ENCODE measurements at regions not wholly inside any gene's neighbourhood (a gene's known extent, or its start where the extent isn't known, plus 50 kb on each side); places are given as distances from the start of the nearest gene placed in this dataset.
A peak's percentile ranks its signal among the peaks of the same experiment; 100 is the strongest.

- no peak for DNase-seq
Measured at GRCh38 chr21:43364261-43364510, 62.7 kb downstream of the SIK1 start.

- no peak for DNase-seq
Measured at GRCh38 chr21:43363506-43364260, 63.2 kb downstream of the SIK1 start.

GRCh38 chr21:43362915-43363314 lies 64.0 kb downstream of the SIK1 start:
- peak; percentile 9 for DNase-seq

- DNase-seq: peak; percentile 85
Measured at GRCh38 chr21:43362321-43362791, 64.6 kb downstream of the SIK1 start.

- peak; percentile 56 for DNase-seq
Measured at GRCh38 chr21:43361493-43362296, 65.2 kb downstream of the SIK1 start.

- DNase-seq: peak; percentile 46
Measured at GRCh38 chr21:43361127-43361492, 65.8 kb downstream of the SIK1 start.

- DNase-seq: no peak
Measured at GRCh38 chr21:43360441-43361126, 66.3 kb downstream of the SIK1 start.

- DNase-seq: no peak
Measured at GRCh38 chr21:43358940-43359822, 67.8 kb downstream of the SIK1 start.

GRCh38 chr21:43357715-43358430 lies 69.1 kb downstream of the SIK1 start:
- DNase-seq: no peak

GRCh38 chr21:43355925-43356289 lies 71.0 kb downstream of the SIK1 start:
- DNase-seq: no peak

- DNase-seq: no peak
Measured at GRCh38 chr21:43355266-43355924, 71.5 kb downstream of the SIK1 start.

GRCh38 chr21:43354666-43355065 lies 72.3 kb downstream of the SIK1 start:
- DNase-seq: no peak

GRCh38 chr21:43354026-43354420 lies 72.9 kb downstream of the SIK1 start:
- no peak for DNase-seq

- DNase-seq: no peak
Measured at GRCh38 chr21:43353282-43354025, 73.5 kb downstream of the SIK1 start.

GRCh38 chr21:43352568-43353281 lies 74.2 kb downstream of the SIK1 start:
- no peak for DNase-seq

GRCh38 chr21:43352154-43352537 lies 74.8 kb downstream of the SIK1 start:
- no peak for DNase-seq

- DNase-seq: no peak
Measured at GRCh38 chr21:43351501-43352153, 75.3 kb downstream of the SIK1 start.

GRCh38 chr21:43349644-43350043 lies 77.3 kb downstream of the SIK1 start:
- DNase-seq: no peak

GRCh38 chr21:43348801-43349261 lies 78.1 kb downstream of the SIK1 start:
- no peak for DNase-seq

All from CD4-positive, alpha-beta T cell treated with Interleukin-6 for 4 hours (primary cell).